GM19240 (cell line): ENCODE measurements at regions not wholly inside any gene's neighbourhood (a gene's known extent, or its start where the extent isn't known, plus 50 kb on each side); places are given as distances from the start of the nearest gene placed in this dataset.

Source experiments
- DNase-seq: peaks from one replicate; pipeline ENCODE4 v3.0.0; 2011; ENCODE audit warnings: low spot score; ENCODE audit not compliant: insufficient read length

- DNase-seq, result no peak
Measured at GRCh38 chr6:33950891-33951889, 147.4 kb upstream of the MLN start.

- no peak for DNase-seq
Measured at GRCh38 chr6:33950472-33950881, 146.7 kb upstream of the MLN start.

- no peak for DNase-seq
Measured at GRCh38 chr6:33949877-33950435, 146.2 kb upstream of the MLN start.

- DNase-seq, result no peak
Measured at GRCh38 chr6:33949111-33949510, 145.3 kb upstream of the MLN start.

GRCh38 chr6:33947916-33948594, 144.3 kb upstream of the MLN start:
- DNase-seq, result no peak

GRCh38 chr6:33947047-33947446, 143.2 kb upstream of the MLN start:
- no peak for DNase-seq

- DNase-seq, result no peak
Measured at GRCh38 chr6:33945931-33946330, 142.1 kb upstream of the MLN start.

- DNase-seq, result no peak
Measured at GRCh38 chr6:33944686-33945411, 141.0 kb upstream of the MLN start.

GRCh38 chr6:33936886-33937285, 133.1 kb upstream of the MLN start:
- no peak for DNase-seq

GRCh38 chr6:33935439-33936080, 131.8 kb upstream of the MLN start:
- DNase-seq, result no peak

- DNase-seq, result no peak
Measured at GRCh38 chr6:33934731-33935270, 131.0 kb upstream of the MLN start.

- DNase-seq, result no peak
Measured at GRCh38 chr6:33933101-33933500, 129.3 kb upstream of the MLN start.

GRCh38 chr6:33931799-33932198, 128.0 kb upstream of the MLN start:
- no peak for DNase-seq

GRCh38 chr6:33929575-33930288, 125.9 kb upstream of the MLN start:
- no peak for DNase-seq

- no peak for DNase-seq
Measured at GRCh38 chr6:33927616-33928015, 123.8 kb upstream of the MLN start.

GRCh38 chr6:33927112-33927511, 123.3 kb upstream of the MLN start:
- no peak for DNase-seq

GRCh38 chr6:33926451-33926850, 122.6 kb upstream of the MLN start:
- no peak for DNase-seq

GRCh38 chr6:33925936-33926335, 122.1 kb upstream of the MLN start:
- no peak for DNase-seq

GRCh38 chr6:33925210-33925609, 121.4 kb upstream of the MLN start:
- no peak for DNase-seq

- no peak for DNase-seq
Measured at GRCh38 chr6:33924681-33925080, 120.9 kb upstream of the MLN start.
